NCI-H1436 (cell line): ENCODE measurements at regions not wholly inside any gene's neighbourhood (a gene's known extent, or its start where the extent isn't known, plus 50 kb on each side); places are given as distances from the start of the nearest gene placed in this dataset.

Experiments used
- DNase-seq: peaks from one replicate; lab custom pipeline; 2025; lab: John Stamatoyannopoulos, UW

DNA sequence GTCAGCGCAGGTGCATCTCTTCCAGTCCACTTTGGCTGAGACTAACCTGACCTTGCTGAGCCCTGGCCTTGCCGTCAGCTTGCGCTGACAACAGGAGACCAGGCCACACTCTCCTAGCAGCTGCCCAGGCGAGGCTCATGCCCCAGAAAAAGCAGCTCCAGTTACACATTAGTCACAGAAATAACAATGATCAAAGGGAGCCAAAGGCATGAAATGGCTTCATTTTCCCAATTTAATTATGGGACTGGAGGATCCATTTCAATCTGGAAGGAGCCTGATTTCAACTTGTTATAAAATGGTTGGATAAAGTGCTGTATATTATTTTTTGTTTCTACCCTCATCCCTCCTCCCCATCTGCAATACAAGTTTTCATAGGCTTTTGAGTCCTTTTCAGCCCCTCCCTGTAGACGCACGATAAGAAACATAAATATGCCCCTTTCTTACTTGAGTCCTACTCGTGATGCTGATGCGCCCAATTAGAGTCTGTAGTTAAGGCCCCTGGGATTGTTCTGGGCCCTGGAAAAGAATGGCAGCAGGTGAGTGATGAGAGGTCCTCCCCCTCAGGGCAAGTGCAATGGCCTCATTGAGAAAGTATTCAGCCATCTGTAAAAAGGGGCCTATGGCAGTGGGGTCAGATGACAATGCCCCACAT is 376.0 kb downstream of the C12orf75 start:
- peak; percentile 60 for DNase-seq

DNA sequence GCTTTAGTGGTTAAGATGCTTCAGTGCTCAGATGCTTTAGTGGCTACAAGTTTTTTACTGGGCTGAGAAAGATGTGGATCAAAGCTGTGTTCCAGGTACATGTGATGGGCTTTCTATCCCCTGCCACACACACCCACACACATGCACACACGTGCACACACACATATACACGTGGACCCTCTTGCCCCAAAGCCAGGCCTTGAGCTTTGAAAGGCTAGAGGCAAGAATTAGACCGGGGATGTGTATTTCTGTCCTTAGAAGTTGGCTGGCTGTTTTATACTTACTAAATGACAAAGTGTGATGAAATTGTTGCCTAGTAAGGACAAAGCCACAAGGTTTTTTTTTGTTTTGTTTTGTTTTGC is 376.5 kb downstream of the C12orf75 start:
- DNase-seq = no peak

DNA sequence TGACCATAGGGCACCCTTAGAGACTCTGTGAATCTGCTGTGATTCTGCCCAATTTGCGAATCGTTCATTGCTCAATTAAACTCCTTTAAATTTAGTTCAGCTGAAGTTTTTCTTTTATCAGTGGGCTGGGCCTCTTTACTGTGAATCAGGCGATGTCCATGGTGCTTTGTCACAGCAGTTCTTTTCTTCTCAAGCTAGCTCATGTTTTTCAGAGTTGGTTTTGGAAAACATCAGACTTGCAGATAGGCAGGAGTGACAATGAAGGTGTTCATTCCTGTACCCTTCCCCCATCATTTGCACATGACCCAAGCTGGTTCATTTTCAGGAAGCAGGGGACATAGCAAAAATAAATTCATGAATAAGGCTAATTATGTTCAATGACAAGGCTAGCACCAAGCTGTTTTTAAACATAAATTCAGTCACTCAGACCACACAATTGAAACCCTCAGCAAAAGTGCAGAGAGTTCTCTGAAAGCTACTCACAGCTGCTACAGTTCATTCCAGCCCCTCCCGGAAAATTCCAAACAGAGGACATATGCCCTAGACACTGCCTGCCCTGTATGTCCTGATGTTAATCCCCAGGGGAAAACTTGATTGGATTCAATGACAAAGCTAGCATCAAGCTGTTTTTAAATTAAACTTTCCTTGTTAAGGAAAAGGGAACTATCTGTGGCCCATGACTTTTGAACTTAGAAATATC is 383.3 kb downstream of the C12orf75 start:
- DNase-seq = no peak

DNA sequence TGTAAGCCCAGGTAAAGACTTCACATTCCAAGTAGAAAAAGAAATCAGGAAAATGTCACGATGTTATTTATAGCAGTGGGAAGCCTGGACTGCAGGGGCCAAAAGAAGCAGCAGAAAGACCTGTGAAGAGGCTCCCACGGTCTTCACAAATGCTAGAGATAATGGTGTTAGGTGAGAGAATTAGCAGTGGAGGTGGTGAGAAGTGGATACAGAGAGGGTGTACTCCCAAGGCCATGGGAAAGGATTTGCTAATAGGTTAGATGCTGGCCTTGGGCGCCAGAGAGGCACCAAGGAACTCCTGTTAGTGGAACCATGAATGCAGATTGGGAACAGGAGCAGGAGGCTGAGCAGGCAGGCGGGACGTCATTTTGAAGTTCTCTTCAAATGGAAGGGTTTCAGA is 386.1 kb downstream of the C12orf75 start:
- DNase-seq = no peak

DNA sequence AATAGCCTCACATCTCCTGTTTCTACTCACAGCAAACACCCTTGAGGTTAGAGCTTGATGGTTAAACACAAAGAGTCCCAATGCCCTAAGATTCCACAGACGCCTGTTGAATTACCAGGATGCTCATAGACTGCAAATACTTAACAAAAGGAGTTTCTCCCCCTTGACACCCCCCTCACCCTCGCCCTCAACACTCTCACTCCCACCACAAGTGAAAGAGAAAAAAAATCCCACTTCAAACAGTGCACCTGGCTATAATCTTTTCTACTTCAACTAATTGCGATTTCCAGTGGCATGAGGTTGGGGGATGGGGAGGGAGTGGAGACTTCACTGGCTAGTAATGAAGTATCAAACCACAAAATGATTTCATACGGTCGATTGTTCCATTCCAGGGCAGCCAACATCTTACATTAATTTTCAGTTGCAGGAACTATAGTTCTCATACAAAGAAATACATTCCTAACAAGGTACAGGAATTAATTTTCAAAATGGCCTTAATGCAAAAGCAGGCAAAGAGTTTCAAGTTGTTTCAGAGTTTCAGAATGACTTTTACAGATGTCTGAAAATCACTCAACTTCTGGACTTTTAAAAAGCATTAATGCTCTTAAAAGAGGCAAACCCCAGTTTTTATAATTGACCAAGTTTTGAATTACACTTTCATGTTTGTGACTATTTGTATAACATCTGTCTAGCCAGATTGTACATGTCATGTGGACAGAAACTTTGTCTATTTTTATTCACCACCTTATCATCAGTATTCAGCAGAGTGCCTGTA is 390.7 kb downstream of the C12orf75 start:
- DNase-seq = peak; percentile 76

DNA sequence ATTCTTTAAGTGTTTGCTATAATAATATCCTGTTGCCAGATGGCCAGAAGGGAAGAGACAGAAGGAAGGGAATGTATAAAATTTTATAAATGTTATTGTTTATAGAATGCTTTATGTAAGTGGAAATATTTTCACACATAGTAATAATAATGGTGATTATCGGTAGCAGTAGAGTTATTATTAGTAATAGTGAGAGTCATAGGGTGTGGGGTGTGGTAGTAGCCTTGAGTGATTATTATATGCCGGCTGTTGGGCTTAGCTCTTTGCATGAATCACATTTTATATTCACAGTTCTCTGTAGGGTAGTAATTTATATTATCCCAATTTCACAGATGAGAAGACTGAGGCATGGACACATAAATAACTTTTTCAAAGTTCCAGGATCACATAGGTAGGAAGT is 391.4 kb downstream of the C12orf75 start:
- DNase-seq = no peak

DNA sequence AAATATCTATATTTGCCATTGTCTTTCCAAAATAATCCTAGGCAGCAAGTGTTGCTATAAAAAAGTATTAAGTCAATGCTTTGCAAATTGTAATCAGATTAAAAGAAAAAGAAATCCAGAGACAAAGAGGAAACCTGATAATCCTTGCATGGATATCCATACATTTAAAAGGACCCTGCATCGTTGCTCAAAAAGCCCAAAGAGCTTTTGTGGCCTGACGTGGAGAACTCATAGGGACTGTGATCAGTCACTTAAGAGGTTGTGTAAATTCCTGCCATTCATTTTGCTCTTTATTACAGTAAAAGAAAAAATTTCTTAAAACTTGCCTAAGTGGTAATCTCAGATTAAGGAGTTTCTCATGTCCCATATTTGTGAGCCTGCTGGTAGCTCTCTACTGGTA is 392.6 kb downstream of the C12orf75 start:
- no peak for DNase-seq

DNA sequence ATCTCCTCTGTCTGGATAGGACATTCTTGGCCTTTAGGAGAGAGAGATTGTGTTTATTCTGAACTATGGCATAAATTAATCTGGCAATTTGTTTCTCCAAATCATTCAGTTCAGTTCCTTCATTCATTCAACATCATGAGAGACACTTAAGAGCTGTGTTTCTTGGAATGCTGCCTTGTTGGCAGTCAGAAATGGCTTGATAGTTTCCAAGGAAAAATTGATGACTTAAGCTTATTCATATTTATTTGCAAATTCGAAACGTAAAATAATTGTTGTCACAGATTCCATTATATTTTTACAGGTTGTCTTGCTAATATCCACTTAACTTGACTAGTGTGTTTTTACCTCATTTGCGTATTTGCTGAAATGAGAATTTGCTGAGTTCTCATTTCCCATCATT is 393.0 kb downstream of the C12orf75 start:
- no peak for DNase-seq

DNA sequence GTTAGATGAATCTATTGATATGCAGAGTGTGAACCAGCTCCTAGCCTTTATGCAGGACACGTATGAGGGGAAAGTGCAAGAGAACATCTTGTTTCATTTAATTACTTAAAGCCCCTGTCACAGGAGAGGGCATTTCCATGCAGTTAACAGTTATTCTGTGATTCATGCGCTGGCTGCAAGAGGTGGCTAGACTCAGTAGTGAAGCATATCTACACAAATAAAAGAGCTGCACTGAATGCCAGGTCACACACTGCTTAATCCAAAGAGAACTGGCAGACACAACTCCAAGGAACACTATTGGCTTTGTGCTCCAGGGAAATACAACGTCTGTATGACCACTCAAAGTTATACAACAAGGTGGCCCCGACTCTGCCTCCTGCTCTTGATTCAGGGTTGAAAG is 394.1 kb downstream of the C12orf75 start:
- DNase-seq = no peak

DNA sequence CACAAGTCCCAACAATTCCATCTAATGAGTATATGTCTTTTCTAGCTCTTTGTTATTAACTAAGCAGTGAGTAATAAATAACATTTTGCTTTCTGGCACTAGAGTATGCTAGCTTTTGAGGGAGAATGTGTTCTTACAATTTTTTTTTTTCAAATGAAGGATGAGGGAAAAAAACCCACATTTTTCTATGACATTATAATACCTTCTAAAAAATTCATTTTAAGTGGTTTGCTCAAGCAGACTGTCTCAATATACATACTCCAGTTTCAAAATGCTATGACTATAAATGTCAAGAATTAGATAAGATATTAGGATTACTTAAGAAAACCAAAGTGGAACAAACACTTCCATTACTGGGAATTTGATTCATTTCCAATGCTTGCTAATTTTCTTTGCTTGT is 394.6 kb downstream of the C12orf75 start:
- DNase-seq = no peak

DNA sequence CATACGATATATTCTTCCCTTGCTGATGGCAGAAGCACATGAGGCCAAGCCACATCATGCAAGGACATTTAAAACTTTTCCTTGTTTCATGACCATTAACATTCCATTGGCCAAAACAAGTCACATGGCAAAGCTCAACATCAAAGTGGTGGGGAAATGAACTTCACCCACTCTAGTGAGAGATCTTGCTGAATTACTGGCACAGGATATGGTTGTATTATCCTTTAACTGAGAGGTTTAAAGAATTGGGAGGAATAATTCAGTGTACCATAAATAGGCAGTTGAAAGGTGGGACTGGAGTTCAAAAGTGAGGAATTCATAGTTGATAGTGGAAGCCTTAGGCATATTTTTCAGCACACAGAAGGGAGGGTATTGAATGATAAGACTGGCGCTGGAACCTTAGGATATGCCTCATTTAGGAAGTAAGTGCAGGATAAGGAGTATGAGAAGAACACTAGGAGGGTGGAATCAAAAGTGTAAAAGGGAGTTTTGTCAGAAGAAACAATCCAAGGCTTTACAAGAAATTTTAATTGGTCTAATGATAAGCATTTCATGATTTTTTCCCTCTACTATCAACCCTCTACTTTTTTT is 398.8 kb downstream of the C12orf75 start:
- no peak for DNase-seq

DNA sequence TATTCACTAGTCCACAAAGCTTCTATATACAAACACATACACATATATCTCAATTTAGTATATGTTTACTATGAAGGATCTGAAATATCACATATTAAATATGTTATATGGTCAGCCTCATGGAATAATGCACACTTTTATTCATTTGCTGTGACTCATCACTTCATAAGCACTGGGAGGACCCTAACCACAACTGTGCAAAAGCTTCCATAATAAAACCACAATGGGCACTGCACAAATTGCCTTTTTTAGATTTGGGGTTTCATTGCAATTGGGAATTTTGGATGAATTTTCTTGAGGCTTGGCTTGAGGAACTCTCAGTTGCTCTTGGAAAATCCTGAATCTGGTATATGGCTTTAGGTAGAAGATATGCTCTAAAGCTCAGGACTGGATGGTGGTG is 399.4 kb downstream of the C12orf75 start:
- DNase-seq = no peak

DNA sequence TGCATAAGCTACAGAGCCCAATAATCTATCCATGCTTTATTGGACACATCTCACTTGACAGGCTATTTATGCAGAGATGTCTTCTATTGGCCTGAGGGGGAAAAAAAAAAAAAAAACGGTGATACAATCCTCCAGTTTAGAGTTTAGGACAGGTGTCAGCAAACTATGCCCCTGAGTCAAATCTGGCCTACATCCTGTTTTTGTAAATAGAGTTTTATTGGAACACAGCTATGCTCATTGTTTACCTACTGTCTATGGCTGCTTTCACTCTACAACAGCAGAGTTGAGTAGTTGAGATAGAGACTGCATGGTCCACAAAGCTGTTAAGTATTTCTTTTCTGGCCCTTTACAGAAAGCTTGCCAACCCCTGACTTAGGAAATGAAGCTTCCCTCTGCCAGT is 403.1 kb downstream of the C12orf75 start:
- no peak for DNase-seq

DNA sequence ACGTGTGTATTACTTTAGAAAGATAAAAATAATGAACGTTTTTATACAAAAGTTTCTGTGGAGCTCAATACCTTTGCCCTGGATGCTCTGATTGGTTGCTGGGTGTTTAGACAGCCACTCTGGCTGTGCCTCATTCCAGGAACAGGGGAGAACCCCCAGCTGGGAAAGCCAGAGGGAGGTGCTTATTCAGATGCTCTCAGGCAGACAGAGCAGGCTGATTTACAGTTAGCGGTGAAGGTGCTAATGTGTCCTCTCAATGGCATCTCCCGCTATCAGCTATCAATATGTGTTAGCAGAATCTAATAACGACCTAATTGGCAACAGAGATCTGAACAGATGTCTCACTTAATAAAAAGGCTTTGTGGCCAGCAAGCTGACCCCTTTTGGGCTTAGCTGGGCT is 402.3 kb downstream of the NUAK1 start:
- no peak for DNase-seq

DNA sequence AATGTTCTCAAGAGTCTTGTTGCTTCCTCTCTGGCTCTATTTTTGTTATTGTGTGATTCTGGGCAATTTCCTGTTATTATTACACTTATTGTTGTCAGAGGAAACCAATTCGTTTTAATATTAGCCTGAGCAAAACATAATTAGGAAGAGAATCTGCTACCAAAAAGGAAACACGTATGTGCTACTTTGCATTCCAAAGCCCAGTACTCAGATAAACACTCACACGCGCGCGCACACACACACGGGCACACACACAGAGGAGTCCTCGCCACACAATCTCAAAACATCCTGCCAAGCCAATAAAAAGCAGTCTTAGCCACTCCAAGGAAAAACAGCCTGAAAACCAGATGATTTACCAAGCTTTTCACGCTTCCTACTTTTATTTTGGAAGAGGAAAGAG is 400.7 kb downstream of the NUAK1 start:
- no peak for DNase-seq

DNA sequence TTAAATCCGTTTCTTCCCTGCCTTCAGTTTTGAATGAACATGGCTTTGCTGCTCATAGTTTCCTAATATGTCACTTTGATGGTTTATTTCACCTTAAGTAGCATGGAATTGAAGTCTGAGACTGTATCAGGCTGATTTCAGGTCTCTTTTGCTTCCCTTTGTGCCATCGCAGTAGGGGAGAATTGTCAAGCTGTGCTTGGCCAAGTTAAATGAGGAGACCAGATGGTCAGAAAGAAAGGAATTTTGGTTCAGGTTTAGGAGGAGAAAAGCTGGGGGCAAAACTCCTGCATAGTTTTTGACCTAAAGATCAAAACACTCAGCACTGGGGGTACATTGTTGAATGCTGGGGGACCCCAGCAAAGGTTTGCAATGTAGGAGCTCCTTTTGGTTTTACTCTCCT is 398.4 kb downstream of the NUAK1 start:
- DNase-seq = no peak

DNA sequence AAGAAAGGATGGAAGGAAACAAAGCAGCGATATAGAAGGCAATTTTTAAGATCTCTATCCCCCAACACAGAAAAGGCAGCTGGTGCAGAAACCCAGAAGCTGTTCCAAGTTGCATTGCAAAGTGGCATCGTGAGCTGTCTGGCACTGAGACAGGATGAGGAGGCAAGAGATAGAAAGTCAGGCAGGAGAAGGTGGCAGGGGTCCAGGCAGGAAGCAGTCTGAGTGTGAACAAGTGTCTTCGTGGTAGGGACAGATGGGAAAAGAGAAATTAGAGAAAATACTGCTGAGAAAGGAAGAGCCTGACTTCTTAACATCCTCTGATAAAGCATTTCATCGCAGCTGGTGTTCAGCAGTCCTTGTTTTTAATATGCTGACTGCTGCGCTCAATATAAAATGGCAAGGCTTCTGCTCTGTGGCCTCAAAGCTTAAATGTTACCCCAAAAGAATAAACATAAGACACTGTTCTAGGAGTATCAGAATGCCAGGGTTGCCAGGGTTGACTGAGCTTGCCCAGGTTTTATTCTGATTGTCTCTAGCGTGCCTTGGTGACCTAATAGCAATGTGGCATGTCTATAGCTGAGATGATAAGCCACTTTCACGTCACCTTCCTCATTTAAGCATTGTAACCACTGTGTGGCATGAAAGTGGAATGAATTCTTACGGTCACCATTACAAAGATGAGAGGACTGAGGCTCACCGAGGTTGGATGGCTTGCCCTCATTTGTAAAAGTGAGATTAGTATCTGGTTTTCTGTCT is 397.6 kb downstream of the NUAK1 start:
- DNase-seq = no peak

DNA sequence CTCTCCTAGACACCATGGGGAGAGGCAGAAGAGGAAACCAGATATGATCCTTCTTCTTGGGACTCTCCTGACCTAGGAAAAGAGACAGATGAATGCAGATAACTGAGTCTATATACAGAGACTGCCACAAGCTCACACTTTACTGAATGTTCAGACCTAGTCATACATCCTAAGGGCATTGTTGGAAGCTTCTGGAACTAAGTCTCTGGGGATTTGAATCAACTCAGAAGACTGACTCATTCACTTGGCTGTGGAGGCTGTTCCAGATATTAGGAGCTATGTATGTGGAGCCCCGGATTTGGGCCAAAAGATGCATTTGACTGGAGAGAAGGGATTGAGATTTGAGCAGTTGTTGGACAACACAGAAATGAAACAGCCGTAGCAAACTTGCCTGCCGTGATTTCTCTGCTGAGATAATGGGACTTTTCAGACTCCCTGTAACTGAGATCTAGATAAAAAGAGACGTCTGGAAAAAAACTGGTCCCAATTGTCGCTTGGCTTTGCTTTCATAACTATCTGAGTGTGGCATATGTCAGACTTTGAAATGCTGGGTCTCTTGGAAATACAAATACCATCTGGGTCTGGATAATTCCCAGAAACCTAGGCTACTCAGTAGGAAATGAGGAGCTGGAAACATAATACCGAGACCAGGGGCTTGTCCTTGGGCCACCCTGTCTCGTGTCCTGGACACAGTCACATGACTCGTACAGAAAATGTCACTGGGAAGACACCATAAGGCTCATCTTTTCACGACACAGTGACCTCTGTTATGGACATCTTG is 396.8 kb downstream of the NUAK1 start:
- no peak for DNase-seq

DNA sequence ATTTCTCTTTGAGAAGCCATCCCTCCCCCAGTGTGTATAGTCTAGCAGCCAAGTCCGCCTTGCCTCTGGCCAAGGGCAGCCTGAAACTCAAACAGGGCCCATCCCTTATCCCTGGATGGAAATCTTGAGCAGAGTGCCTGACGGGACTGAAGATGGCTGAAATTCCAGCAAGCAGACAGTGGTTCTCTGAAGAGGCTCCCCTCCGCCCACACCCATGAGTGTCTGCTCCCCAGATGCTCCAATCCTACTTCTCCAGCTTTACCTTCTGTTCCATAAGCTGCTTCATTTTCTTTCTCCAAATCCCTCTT is 396.2 kb downstream of the NUAK1 start:
- DNase-seq = no peak

DNA sequence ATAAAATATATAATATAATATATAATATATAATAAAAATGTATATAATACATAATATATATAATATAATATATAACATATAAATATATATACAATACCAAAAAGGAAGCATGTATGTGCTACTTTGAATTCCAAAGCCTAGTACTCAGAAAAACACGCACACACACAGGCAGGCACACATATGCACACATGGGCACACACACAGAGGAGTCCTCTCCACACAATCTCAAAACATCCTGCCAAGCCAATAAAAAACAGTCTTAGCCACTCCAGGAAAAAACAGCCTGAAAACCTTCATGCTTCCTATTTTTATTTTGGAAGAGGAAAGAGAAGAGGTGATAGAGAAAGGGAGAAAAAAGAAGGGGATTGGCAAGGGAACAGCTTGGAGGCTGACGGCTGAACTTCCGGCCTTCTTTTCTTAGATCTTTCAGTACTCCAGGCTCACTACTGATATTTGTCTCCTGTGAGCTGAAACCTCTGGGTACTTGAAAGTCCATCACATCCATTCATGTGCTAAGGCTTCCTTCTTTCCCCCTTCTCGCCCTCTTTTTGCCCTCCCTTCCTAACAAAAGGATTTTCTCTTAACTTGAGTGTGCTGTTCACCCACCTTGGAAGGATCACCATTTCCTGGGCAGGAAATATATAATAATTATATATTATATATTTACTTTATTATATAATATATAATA is 394.2 kb downstream of the NUAK1 start:
- no peak for DNase-seq

DNA sequence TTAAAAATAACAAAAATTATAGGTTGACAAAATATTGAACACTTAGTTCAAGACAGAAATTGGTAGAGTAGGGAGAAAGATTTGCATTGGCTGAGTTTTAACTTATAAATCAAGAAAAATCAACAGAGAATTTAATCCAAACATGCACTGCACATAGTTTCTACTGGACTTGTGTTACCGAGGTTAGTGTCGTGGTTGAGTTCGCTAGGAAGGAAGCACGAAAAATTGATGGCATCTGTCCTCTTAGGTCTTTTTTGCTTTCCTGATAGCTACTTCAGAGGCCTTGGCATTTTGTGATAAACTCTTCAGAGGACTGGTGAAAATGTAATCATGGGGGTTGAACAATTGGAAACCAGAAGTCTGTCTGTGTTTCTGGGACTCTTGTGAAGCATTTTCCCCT is 392.9 kb downstream of the NUAK1 start:
- DNase-seq = no peak
